NCI-H1105 (cell line): ENCODE measurements at regions not wholly inside any gene's neighbourhood (a gene's known extent, or its start where the extent isn't known, plus 50 kb on each side); places are given as distances from the start of the nearest gene placed in this dataset.

ENCODE experiments used
- DNase-seq: peaks from one replicate; lab custom pipeline; 2025; lab: John Stamatoyannopoulos, UW

GRCh38 chr1:22221233-22221780 lies 78.4 kb upstream of the WNT4 start:
- DNase-seq: no peak

DNA sequence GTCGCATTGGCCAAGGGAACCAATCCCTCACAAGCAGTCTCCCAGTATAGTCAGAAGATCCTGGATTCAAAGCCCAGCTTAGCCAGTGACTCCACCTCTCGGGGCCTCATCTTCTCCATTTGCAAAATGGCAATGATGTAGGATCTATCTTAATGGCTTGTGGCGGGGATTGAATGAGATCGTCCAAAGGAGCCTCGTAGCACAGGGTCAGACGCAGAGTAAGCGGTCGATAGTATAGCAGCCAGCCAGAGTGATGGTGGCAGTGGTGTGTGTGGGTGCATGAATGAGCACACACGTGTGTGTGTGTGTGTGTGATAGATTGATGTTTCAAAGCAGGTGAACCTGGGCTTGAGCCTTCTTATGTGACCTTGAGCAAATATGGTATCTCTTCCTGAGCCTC lies 79.8 kb upstream of the WNT4 start:
- DNase-seq: no peak

- DNase-seq: no peak
Observed at GRCh38 chr1:22223176-22223575, 80.3 kb upstream of the WNT4 start.

- DNase-seq: no peak
Observed at GRCh38 chr1:22224091-22224490, 81.2 kb upstream of the WNT4 start.

GRCh38 chr1:22224631-22225030 lies 81.7 kb upstream of the WNT4 start:
- no peak for DNase-seq

- no peak for DNase-seq
Observed at GRCh38 chr1:22225858-22226589, 83.1 kb upstream of the WNT4 start.

DNA sequence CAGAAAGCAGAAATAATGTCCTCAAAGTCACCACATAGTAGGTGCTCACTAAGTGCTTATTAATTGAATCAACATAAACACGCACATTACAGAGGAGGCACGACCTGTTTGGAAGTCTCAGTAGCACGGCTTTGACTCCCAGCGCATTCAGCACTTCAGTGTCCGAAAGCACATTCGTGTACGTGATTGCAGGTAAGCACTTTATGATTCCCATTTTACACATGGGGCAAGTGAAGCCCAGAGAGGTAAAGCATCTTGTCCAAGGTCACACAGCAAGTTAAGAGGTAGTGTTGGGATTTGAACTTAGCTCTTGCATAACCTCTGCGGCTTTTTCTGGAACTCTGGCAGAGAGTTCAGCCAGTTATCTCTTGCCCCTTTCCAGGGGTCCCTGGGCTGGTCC lies 85.2 kb upstream of the WNT4 start:
- no peak for DNase-seq

- DNase-seq: no peak
Observed at GRCh38 chr1:22228505-22228911, 85.6 kb upstream of the WNT4 start.

DNA sequence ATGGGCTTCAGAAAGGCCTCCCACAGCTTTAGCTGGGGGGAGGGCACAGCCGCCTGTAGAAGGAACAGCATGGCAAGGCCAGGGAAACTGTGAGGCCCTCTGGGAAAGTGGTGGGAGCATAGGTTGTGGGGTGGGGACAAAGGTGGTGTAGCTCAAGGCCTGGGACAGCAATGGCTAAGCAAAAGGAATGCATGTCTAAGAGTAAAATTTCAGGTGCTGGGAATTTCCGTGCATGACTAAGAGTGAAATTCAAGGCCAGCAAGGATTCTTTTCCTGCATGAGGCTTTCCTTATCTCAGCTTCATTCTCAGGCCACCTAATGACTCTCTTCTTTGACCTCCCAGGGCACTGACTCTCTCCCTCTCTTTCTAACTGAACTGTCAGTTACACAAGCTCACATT lies 86.5 kb upstream of the WNT4 start:
- DNase-seq: no peak

DNA sequence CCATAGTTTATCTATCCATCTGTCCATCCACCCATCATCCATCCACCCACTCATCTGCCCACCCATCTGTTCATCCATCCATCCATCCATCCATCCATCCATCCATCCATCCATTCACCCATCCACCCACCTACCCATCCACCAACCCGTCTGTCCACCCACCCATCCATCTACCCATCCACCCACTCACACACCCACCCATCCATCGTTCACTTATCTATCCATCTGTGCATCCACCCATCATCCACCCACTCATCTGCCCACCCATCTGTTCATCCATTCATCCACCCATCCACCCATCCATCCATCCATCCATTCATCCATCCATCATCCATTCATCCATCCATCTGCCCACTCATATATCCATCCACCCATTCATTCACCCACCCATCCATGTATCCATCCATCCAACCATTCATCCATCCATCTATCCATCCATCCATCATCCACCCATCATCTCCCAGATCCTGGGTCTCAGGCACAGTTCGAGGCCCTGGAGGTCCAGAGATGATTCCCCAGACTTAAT lies 88.2 kb upstream of the WNT4 start:
- no peak for DNase-seq

DNA sequence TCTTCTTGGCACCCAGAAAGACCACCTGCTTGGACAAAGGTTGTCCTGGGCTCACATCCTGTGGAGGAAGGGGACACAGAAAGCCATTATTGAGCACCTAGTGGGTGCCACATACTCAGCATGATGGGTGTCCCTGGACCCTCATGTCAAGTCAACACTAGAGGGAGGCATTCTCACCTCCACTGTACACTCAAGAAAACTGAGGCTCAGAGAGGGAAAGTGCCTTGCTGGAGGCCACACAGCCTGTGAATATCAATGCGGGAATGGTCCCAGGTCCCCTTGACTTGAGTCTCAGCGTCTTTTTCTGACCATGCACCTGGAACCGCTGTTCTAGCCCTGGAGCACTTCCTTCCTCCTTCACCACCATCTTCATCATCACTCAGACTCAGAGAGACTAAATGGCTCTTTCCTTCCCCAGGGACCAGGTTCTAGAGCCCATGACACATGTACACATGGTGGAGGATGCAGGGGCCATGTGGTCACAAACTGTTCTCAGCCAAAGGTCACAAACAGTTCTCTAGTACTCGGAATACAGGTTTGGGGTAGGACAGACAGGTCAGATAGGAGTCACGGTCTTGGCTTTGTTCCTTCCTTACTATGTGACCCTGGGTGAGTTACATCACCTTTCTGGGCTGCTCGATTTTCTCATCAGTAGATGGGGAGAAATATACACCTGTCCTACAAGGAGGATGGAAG lies 89.2 kb upstream of the WNT4 start:
- DNase-seq: no peak

DNA sequence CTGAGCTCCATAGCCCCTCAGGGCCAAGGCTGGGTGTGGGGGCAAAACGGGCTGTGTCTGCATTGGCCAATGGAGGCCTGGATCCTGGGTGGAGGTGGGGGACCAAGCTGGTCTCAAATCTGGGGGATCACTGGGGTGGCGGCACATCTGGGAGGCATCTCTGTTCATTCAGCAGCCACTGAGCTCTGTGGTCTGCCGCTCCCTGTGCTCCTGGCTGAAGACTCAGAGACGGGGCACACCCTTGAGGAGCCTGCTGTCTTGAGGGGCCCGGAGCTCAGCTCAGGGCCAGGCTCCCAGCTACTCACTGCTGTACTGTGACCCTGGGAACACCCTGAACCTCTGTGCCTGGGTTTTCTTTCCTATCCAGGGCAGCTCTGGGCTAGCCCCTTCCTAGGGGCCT lies 90.3 kb upstream of the WNT4 start:
- DNase-seq: no peak

DNA sequence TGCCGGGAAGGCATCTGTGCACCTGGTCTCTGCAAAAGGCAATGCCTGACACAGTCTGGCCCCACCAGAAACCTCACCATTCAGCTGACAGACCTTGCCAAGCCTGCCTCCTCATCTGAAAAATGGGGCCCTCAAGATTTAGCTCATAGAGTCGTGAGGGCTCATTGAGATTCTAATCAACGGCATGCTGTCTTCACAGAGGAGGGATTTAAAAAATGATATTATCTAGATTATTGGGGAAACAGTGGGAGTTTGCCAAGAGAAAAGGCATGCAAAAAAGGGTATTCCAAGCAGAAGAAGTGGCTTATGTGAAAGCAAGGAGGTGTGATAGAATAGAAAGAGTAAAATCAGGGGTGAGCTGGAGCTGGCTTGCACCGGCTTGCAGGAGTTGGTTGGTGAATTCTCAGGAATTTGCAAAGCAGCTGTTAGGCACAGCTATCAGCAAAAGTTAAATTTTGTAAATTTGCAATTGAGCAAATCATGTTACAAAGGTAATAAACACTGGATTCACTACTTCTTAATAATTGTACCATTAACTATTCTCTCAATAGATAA lies 91.7 kb upstream of the WNT4 start:
- no peak for DNase-seq

DNA sequence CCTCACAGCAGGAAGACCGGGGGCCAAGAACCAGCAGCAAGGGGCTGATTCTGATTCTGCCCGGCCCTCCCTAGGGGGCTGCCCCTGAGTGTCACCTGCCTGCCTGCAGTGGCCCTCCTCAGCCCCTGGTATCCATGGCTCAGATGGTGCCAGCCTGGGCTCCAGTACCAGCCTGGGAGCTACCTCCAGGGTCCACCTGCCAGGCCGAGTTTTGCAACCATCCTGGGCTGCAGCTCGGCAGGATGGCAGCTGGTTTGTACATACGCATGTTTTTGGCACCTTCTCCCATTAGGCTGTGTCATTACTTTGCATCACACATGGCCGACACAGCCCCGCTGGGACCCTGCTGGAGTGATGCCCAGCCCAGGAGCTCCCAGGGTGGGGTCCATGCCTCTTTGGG lies 93.3 kb upstream of the WNT4 start:
- no peak for DNase-seq

- no peak for DNase-seq
Observed at GRCh38 chr1:22236900-22237299, 94.0 kb upstream of the WNT4 start.

DNA sequence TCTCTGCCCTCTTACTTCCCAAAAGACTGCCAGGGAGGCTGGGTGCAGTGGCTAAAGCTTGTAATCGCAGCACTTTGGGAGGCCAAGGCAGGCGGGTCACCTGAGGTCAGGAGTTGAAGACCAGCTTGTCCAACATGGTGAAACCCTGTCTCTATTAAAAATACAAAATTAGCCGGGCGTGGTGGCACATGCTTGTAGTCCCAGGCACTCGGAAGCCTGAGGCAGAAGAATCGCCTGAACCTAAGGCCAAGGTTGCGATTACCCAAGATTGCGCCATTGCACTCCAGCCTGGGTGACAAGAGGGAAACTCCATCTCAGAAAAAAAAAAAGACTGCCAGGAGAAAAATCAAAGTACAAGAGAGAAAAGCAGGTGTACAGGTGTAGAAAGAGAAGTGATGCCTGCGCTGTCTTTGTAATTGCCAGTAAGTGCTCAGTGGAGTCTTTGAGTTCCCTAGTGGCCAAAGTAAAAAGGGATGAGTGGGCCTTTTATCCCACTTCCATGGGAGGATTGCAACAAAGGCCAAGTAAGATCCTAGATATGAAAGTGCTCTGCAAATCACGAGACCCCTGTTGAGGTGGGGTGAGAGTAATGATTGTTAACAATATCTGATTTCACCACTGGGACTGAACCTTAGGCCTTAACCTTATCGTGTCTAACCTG lies 94.7 kb upstream of the WNT4 start:
- no peak for DNase-seq

DNA sequence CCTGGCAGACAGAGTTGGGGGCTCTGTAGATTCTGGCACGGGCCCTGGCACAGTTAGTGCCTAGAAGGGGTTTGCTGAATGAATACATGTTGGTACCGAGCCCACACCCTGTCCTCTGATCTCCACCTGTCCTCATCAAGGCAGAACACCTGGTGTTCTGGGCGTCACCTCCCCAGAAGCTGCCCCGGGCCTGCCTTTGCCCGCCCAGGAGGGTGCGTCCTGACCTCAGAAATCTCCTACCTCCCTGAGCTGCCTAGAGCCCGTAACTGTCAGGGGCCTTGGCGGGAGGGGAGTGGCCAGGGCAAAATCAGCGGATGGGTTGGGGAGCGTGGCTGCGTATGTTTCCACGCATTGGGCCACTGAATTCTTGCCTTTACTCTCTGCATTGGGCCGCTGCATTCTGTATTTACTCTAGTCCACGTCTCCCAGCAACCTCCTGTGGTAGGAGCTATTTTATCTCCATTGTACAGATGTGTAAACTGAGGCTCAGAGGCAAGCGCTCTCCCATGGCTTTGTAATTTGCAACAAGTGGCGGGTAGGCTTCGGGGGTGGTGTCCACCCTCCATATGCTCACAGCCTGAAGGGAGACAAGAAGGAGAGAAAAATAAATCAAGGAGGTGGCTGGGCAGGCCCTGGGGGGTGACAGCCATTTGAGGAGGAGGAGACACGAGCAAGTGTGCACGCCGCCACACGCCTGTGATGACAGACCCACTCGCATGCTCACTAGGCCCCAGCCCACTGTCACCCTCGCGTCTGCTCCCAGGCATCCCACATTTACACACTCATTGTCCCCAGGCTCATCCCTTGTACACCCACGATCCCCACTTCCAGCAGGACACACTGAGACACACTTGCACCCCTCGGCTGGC lies 95.7 kb upstream of the WNT4 start:
- DNase-seq: no peak

- peak; percentile 38 for DNase-seq
Observed at GRCh38 chr1:22239378-22239777, 96.5 kb upstream of the WNT4 start.

- DNase-seq: no peak
Observed at GRCh38 chr1:22241250-22241649, 98.4 kb upstream of the WNT4 start.

DNA sequence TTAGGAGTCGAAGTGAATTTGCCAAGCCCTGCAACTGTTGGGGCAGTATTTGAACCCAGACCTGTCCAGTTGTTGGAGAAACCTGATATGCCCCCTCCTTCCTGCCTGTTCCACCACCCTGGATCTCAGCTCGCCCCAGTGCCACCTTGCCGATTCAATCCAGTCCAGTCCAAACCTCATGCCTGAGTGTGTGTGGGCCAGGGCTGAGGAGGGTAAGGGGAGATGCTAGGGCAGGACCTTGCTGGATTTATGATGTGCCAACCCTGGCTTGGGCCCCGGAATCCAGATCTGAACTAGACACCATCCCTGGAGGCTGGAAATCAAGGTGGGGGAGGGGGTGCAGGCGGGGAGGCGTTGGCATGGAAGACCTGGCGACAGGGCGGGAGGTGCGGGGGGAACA lies 98.9 kb upstream of the WNT4 start:
- DNase-seq: no peak

DNA sequence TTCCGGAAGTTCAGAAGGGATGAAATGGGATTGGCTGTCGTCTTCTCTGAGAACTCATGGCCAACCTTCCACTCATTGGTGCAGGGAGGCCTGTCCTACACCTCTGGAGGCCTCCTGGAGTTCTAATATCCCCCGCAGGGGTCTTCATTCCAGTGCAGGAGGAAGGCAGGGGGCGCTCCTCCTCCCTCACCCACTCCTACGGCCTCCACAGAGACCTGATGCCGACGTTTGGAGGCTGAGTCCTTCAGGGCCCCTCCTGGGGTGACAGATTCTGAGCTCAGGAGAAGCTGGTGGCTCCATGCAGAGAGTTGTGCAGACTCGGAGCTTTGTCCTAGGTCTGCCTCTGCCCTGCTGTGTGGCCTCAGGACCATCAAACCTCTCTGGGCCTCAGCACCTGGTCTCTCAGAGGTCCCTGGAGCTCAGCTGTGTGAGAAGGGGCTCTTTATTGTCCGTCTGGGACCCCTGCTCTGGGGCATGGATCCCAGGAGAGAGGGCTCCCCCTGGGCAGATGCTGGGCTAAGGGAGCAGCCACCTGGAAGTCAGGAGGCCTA lies 102.3 kb upstream of the WNT4 start:
- no peak for DNase-seq
